MM.1S (cell line): ENCODE measurements at regions not wholly inside any gene's neighbourhood (a gene's known extent, or its start where the extent isn't known, plus 50 kb on each side); places are given as distances from the start of the nearest gene placed in this dataset.

Source experiments
- DNase-seq: peaks from one replicate; pipeline ENCODE4 v3.0.0-alpha.2; 2015
- H2AFZ ChIP-seq: fragments of 300-600 bp; sonication (generic); 2 replicates; pipeline ENCODE4 v1.6.0; 2016; ENCODE audit warnings: antibody characterized with exemption, low read length
- H3F3A ChIP-seq: fragments of 300-600 bp; sonication (generic); 2 replicates; pipeline ENCODE4 v1.6.1; 2016; ENCODE audit warnings: mild to moderate bottlenecking, antibody characterized with exemption, low read length, moderate library complexity, mixed read lengths; ENCODE audit not compliant: insufficient read depth
- H3K27ac ChIP-seq: fragments of 300-600 bp; sonication (generic); 2 replicates; pipeline ENCODE4 v1.5.1; 2016; ENCODE audit warnings: mild to moderate bottlenecking, low read length
- H3K27me3 ChIP-seq: fragments of 300-600 bp; sonication (generic); replicated peaks from 2 replicates; pipeline ENCODE4 v1.6.0; 2016; ENCODE audit warnings: low read length; ENCODE audit not compliant: insufficient read depth
- H3K36me3 ChIP-seq: fragments of 300-600 bp; sonication (generic); replicated peaks from 2 replicates; pipeline ENCODE4 v1.6.1; 2016; ENCODE audit warnings: mild to moderate bottlenecking, low read length, mixed read lengths; ENCODE audit not compliant: insufficient read depth
- H3K4me1 ChIP-seq: fragments of 300-600 bp; sonication (generic); 2 replicates; pipeline ENCODE4 v1.6.1; 2016; ENCODE audit warnings: low read length, mixed read lengths
- H3K4me2 ChIP-seq: fragments of 300-600 bp; sonication (generic); 2 replicates; pipeline ENCODE4 v1.6.0; 2016; ENCODE audit warnings: low read depth, low read length
- H3K4me3 ChIP-seq: fragments of 300-600 bp; sonication (generic); 2 replicates; pipeline ENCODE4 v1.5.1; 2016; ENCODE audit warnings: low read length, mixed read lengths
- H3K79me2 ChIP-seq: fragments of 300-600 bp; sonication (generic); 2 replicates; pipeline ENCODE4 v1.6.1; 2016; ENCODE audit warnings: mixed run types, low read length, mixed read lengths
- H3K9ac ChIP-seq: fragments of 300-600 bp; sonication (generic); 2 replicates; pipeline ENCODE4 v1.6.1; 2016; ENCODE audit warnings: low read length, mixed read lengths
- H3K9me2 ChIP-seq: fragments of 300-600 bp; sonication (generic); replicated peaks from 2 replicates; pipeline ENCODE4 v1.6.1; 2016; ENCODE audit warnings: mild to moderate bottlenecking, low read length, mixed read lengths; ENCODE audit not compliant: insufficient read depth
- H3K9me3 ChIP-seq: fragments of 300-600 bp; sonication (generic); replicated peaks from 2 replicates; pipeline ENCODE4 v1.6.1; 2016; ENCODE audit warnings: mild to moderate bottlenecking, low read length, mixed read lengths; ENCODE audit not compliant: insufficient read depth
- H4K20me1 ChIP-seq: fragments of 300-600 bp; sonication (generic); 2 replicates; pipeline ENCODE4 v1.6.1; 2016; ENCODE audit warnings: mild to moderate bottlenecking, low read length, moderate library complexity, mixed read lengths; ENCODE audit not compliant: insufficient read depth
- EZH2 ChIP-seq: fragments of 300-600 bp; sonication (generic); optimal IDR thresholded peaks from 2 replicates; pipeline ENCODE3; 2017; ENCODE audit warnings: low read depth, mild to moderate bottlenecking, antibody characterized with exemption, low read length, mixed read lengths
- EZH2phosphoT487 ChIP-seq: fragments of 300-600 bp; sonication (generic); IDR thresholded peaks from 2 replicates; pipeline ENCODE4 v1.6.1; 2018; ENCODE audit warnings: antibody characterized with exemption, low read length
- TF ChIP-seq, protein P1 (sequence below): fragments of 300-600 bp; sonication (generic); IDR thresholded peaks from 2 replicates; pipeline ENCODE4 v1.5.1; 2016; ENCODE audit warnings: antibody characterized with exemption, low read length, mixed read lengths

DNA sequence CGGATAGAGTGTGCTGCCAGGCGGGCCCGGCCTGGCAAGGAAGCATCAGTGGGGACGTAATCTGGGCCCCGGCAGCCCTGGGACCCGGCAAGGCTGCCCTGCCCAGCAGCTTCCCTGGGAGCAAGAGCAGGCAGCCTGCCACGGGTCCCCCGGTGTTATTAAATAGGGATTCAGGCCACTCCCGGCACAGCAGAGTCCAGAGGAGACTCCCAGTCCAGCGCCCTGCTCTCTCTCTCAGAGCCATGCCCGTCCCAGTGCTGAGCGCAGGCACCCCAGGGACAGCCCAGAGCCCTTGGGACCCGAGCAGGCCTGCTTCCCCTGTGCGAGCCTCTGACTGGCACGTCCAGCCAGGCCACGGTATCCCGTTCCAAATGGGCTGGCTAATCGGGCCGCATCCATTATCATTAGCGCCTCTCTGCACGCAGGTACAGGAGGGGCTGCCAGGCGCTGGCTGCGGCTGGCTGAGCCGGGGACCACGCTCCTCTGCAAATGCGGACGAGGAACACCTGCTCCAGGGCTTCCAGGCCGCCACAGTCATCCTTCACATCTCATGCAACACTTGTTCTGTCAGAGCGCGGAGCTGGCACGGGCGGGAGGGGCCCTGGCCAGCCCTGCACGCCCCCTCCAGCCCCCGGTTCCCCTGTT is 344.2 kb upstream of the MKI67 start:
- Histone ChIP-seq H3K4me1 (no peaks in the 10 kb centered on the region), H4K20me1 (no peaks in the 10 kb centered on the region), H3K9me3 (no peaks in the 10 kb centered on the region), H3K36me3 (no peaks in the 10 kb centered on the region), H3K4me2 (no peak overlapping the region), H3K27ac (no peak overlapping the region), H3K4me3 (no peak overlapping the region), H3K27me3 (peaks cover 13% of the 10 kb centered on the region), H2AFZ (no peak overlapping the region), H3F3A (no peaks in the 10 kb centered on the region), H3K9ac (no peak overlapping the region), H3K79me2 (no peaks in the 10 kb centered on the region), H3K9me2 (no peaks in the 10 kb centered on the region)
- TF ChIP-seq, protein P1, sequence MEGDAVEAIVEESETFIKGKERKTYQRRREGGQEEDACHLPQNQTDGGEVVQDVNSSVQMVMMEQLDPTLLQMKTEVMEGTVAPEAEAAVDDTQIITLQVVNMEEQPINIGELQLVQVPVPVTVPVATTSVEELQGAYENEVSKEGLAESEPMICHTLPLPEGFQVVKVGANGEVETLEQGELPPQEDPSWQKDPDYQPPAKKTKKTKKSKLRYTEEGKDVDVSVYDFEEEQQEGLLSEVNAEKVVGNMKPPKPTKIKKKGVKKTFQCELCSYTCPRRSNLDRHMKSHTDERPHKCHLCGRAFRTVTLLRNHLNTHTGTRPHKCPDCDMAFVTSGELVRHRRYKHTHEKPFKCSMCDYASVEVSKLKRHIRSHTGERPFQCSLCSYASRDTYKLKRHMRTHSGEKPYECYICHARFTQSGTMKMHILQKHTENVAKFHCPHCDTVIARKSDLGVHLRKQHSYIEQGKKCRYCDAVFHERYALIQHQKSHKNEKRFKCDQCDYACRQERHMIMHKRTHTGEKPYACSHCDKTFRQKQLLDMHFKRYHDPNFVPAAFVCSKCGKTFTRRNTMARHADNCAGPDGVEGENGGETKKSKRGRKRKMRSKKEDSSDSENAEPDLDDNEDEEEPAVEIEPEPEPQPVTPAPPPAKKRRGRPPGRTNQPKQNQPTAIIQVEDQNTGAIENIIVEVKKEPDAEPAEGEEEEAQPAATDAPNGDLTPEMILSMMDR = no peak
- TF ChIP-seq EZH2phosphoT487 (no peak), EZH2 (no peak)
- no peak for DNase-seq

DNA sequence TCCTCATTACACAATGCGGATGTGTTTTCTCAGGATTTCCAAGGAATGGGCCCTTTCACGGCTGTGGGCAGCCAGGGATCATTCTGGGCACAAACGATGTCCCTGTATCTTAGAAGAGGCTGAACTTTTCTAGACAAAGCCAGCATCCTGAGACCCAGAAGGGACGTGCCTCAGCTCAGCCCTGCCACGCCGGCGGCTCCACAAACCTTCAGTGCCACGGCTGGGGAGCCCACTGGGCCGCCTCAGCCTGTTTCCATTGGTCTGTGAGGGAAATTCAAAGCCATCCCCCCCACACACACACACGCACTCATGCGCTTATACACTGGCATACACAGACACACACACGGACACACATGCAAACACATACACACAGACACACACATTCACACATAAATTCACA is 344.9 kb upstream of the MKI67 start:
- H2AFZ ChIP-seq = no peak overlapping the region
- no peak overlapping the region for H3K4me2 ChIP-seq
- no peak overlapping the region for H3K9ac ChIP-seq
- H3K9me2 ChIP-seq = no peaks in the 10 kb centered on the region
- H3K4me1 ChIP-seq = no peaks in the 10 kb centered on the region
- H3K36me3 ChIP-seq = no peaks in the 10 kb centered on the region
- H3K27me3 ChIP-seq = peaks cover 6% of the 10 kb centered on the region; the same call in 1 of the 2 replicates
- TF ChIP-seq EZH2phosphoT487 (no peak), EZH2 (no peak)
- TF ChIP-seq, protein P1 = no peak
- no peak overlapping the region for H3K4me3 ChIP-seq
- H3K79me2 ChIP-seq = no peaks in the 10 kb centered on the region
- no peak for DNase-seq
- H3K9me3 ChIP-seq = no peaks in the 10 kb centered on the region
- H3F3A ChIP-seq = no peaks in the 10 kb centered on the region
- no peaks in the 10 kb centered on the region for H4K20me1 ChIP-seq
- no peak overlapping the region for H3K27ac ChIP-seq

DNA sequence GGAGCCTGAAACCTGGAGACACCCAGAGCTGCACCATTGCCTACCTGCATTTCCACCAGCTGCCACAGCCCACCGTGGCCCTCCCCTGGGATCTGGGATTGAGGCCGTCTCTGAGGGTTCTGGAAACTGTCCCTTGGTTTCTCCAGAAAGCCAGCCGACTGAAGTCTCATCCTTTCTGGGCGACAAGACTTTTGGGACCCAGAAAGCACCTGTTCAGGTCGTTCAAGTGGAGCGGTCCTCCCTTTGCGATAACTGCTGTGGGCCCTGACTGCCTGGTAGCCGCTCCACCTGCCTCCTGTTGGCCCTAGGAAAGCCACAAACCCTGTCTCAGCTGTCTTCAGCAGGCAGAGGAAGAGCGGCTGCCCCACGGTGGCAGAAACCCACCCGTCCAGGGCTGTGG is 346.0 kb upstream of the MKI67 start:
- Histone ChIP-seq H3K4me1 (no peaks in the 10 kb centered on the region), H3K9me2 (no peaks in the 10 kb centered on the region), H3K36me3 (no peaks in the 10 kb centered on the region), H3K4me3 (no peak overlapping the region), H3K27me3 (0 out of 2 replicates have a peak, but pooled peaks cover 4% of the 10 kb centered on the region), H3K9me3 (no peaks in the 10 kb centered on the region), H4K20me1 (no peaks in the 10 kb centered on the region), H3K4me2 (no peak overlapping the region), H3K27ac (no peak overlapping the region), H2AFZ (no peak overlapping the region), H3K79me2 (no peaks in the 10 kb centered on the region), H3K9ac (no peak overlapping the region), H3F3A (no peaks in the 10 kb centered on the region)
- no peak for DNase-seq
- TF ChIP-seq EZH2phosphoT487 (no peak), EZH2 (no peak)
- TF ChIP-seq, protein P1 = no peak
